HCT116 (cell line): ENCODE measurements at regions not wholly inside any gene's neighbourhood (a gene's known extent, or its start where the extent isn't known, plus 50 kb on each side); places are given as distances from the start of the nearest gene placed in this dataset.

Source experiments
- ATAC-seq: fragments of 200-7000 bp; cut with Tn5 transposase; 2 replicates; pipeline ENCODE4 v1.9.1; 2020; ENCODE audit warnings: mild to moderate bottlenecking, moderate library complexity
- BruUV-seq: library from RNA; stranded (reverse); fragments of 400-500 nt; replicated peaks from 2 replicates; lab custom pipeline; 2021; lab: Mats Ljungman, UMichigan
- CTCF ChIA-PET: fragments of 300-600 bp; sonication (Branson Sonifier 250); formaldehyde crosslinking; loops from one replicate; lab custom pipeline; 2021; ENCODE audit warnings: antibody characterized with exemption; lab: Charles Lee
- POLR2A ChIA-PET: fragments of 300-600, 350-600 bp; sonication (Branson Sonifier 250); formaldehyde crosslinking; loops from one replicate; lab custom pipeline; 2021; ENCODE audit warnings: antibody characterized with exemption; lab: Charles Lee
- RAD21 ChIA-PET, 2 experiments: fragments of 300-600 bp; sonication (Branson Sonifier 250); formaldehyde crosslinking; loops; one replicate each; lab custom pipeline; 2023; ENCODE audit warnings: low total read pairs in 2 of 2; ENCODE audit not compliant: uncharacterized antibody in 2 of 2, unreplicated experiment in 2 of 2, low non-redundant PET in 1 of 2; lab: Charles Lee
- DNase-seq: peaks from one replicate; pipeline ENCODE4 v3.0.0-alpha.2; 2010; ENCODE audit warnings: low read depth, low spot score
- H2AFZ ChIP-seq: fragments of 200-600 bp; shearing (Covaris generic), sonication (generic); 2 replicates; pipeline ENCODE4 v1.6.1; 2017; ENCODE audit warnings: low read depth, mixed run types, mixed read lengths, antibody characterized with exemption, low read length; ENCODE audit not compliant: poor library complexity, severe bottlenecking
- H3K27ac ChIP-seq: 2 replicates; pipeline ENCODE4 v1.5.1; 2012; ENCODE audit warnings: low read depth, low read length
- H3K27me3 ChIP-seq: fragments of 200-600 bp; sonication (generic); 2 replicates; pipeline ENCODE4 v1.6.1; 2016; ENCODE audit warnings: mixed run types, low read length, mixed read lengths; ENCODE audit not compliant: insufficient read depth
- H3K36me3 ChIP-seq, 2 experiments: fragments of 200-500 bp in 1 of 2; fragments of 200-600 bp in 1 of 2; sonication (Bioruptor generic) in 1 of 2; sonication (generic) in 1 of 2; 2 replicates each; pipeline versions ENCODE4 v1.5.1 to v1.6.1; 2014 to 2016; ENCODE audit warnings: low read length in 2 of 2, inconsistent platforms in 1 of 2, mixed read lengths in 1 of 2, mixed run types in 1 of 2; ENCODE audit not compliant: insufficient read depth in 2 of 2, control insufficient read depth in 1 of 2
- H3K4me1 ChIP-seq, 2 experiments: fragments of 200-600 bp in 1 of 2; sonication (generic) in 1 of 2; 2 replicates each; pipeline versions ENCODE4 v1.5.1 to v1.6.1; 2012 to 2017; ENCODE audit warnings: low read length in 2 of 2, inconsistent platforms in 1 of 2, mild to moderate bottlenecking in 1 of 2, mixed read lengths in 1 of 2, mixed run types in 1 of 2, moderate library complexity in 1 of 2; ENCODE audit not compliant: insufficient read depth in 2 of 2, control insufficient read depth in 1 of 2
- H3K4me2 ChIP-seq: fragments of 200-600 bp; sonication (generic); 2 replicates; pipeline ENCODE4 v1.6.1; 2017; ENCODE audit warnings: mixed run types, low read length, mixed read lengths
- H3K4me3 ChIP-seq, 2 experiments: fragments of 200-600 bp in 1 of 2; sonication (generic) in 1 of 2; replicated peaks in 1 of 2; 2 replicates each; pipeline ENCODE4 v1.5.1; 2011 to 2016; ENCODE audit warnings: low read length in 2 of 2, control low read depth in 1 of 2, low read depth in 1 of 2, mild to moderate bottlenecking in 1 of 2, mixed read lengths in 1 of 2, mixed run types in 1 of 2
- H3K79me2 ChIP-seq: fragments of 200-600 bp; sonication (generic); 2 replicates; pipeline ENCODE4 v1.6.1; 2017; ENCODE audit warnings: mild to moderate bottlenecking, mixed run types, low read length, moderate library complexity, mixed read lengths; ENCODE audit not compliant: insufficient read depth
- H3K9ac ChIP-seq: fragments of 200-600 bp; sonication (generic); 2 replicates; pipeline ENCODE4 v1.6.1; 2016; ENCODE audit warnings: low read length, mixed read lengths
- H3K9me2 ChIP-seq: fragments of 200-600 bp; sonication (generic), shearing (Covaris generic); 2 replicates; pipeline ENCODE4 v1.6.1; 2017; ENCODE audit warnings: mixed run types, mild to moderate bottlenecking, moderate library complexity; ENCODE audit not compliant: insufficient read depth
- H3K9me3 ChIP-seq, 2 experiments: fragments of 200-500 bp in 1 of 2; fragments of 200-600 bp in 1 of 2; sonication (Bioruptor generic) in 1 of 2; sonication (generic) in 1 of 2; 2 replicates each; pipeline ENCODE4 v1.6.1; 2014 to 2017; ENCODE audit warnings: low read length in 2 of 2, mixed read lengths in 2 of 2, inconsistent platforms in 1 of 2, low read depth in 1 of 2, mild to moderate bottlenecking in 1 of 2, mixed run types in 1 of 2, moderate library complexity in 1 of 2; ENCODE audit not compliant: control insufficient read depth in 1 of 2, insufficient read depth in 1 of 2
- H4K20me1 ChIP-seq: fragments of 200-600 bp; sonication (generic), shearing (Covaris generic); 2 replicates; pipeline ENCODE4 v1.6.1; 2017; ENCODE audit warnings: mixed run types, mild to moderate bottlenecking, moderate library complexity; ENCODE audit not compliant: insufficient read depth
- ATF3 ChIP-seq: IDR thresholded peaks from 2 replicates; pipeline ENCODE4 v1.6.1; 2012
- CEBPB ChIP-seq: IDR thresholded peaks from 2 replicates; pipeline ENCODE4 v1.6.1; 2012; ENCODE audit warnings: low read depth
- EGR1 ChIP-seq: IDR thresholded peaks from 2 replicates; pipeline ENCODE4 v1.6.1; 2012; ENCODE audit warnings: low read depth
- ELF1 ChIP-seq: IDR thresholded peaks from 2 replicates; pipeline ENCODE4 v1.6.1; 2012; ENCODE audit warnings: low read depth, borderline replicate concordance
- EZH2 ChIP-seq: fragments of 200-600 bp; sonication (generic); IDR thresholded peaks from 2 replicates; pipeline ENCODE4 v1.6.1; 2017; ENCODE audit warnings: antibody characterized with exemption, mixed run types
- EZH2phosphoT487 ChIP-seq: fragments of 200-600 bp; IDR thresholded peaks from 2 replicates; pipeline ENCODE4 v1.6.1; 2018; ENCODE audit warnings: antibody characterized with exemption, borderline replicate concordance
- FOSL1 ChIP-seq: IDR thresholded peaks from 2 replicates; pipeline ENCODE4 v1.6.1; 2012; ENCODE audit warnings: low read depth
- MAX ChIP-seq: IDR thresholded peaks from 2 replicates; pipeline ENCODE4 v1.6.1; 2012
- POLR2A ChIP-seq: IDR thresholded peaks from 2 replicates; pipeline ENCODE4 v1.7.0; 2011; ENCODE audit warnings: borderline replicate concordance; ENCODE audit not compliant: insufficient read depth, insufficient read length; ENCODE audit errors: extremely low read depth
- RAD21 ChIP-seq: IDR thresholded peaks from 2 replicates; pipeline ENCODE4 v1.6.1; 2012; ENCODE audit warnings: low read depth, mild to moderate bottlenecking
- REST ChIP-seq: IDR thresholded peaks from 2 replicates; pipeline ENCODE4 v1.6.1; 2012; ENCODE audit warnings: low read depth
- SRF ChIP-seq: IDR thresholded peaks from 2 replicates; pipeline ENCODE4 v1.6.1; 2012; ENCODE audit warnings: low read depth
- ZBTB33 ChIP-seq: IDR thresholded peaks from 2 replicates; pipeline ENCODE4 v1.6.1; 2011; ENCODE audit warnings: mild to moderate bottlenecking, low read length, moderate library complexity; ENCODE audit not compliant: insufficient replicate concordance; ENCODE audit errors: extremely low read depth
- intact Hi-C: fragments of 100-400 bp; cut with micrococcal nuclease; formaldehyde crosslinking; loops from 2 replicates; pipeline ENCODE4 v1.10.0; 2022

GRCh38 chr12:87001102-87001501 is 744.9 kb upstream of the MGAT4C start:
- no peak overlapping the region for H3K4me3 ChIP-seq
- no TSS peak for BruUV-seq
- DNase-seq (no peak), ATAC-seq (no peak)
- no peaks in the 10 kb centered on the region for H3K4me1 ChIP-seq
- ChIA-PET RAD21 (no interaction called here), POLR2A (no interaction called here), CTCF (no interaction called here)
- no peaks in the 10 kb centered on the region for H3K36me3 ChIP-seq
- no peak overlapping the region for H3K27ac ChIP-seq
- intact Hi-C loops: no loop called here
- no peaks in the 10 kb centered on the region for H3K27me3 ChIP-seq
- H3K9me3 ChIP-seq: peaks cover 0 to 8% of the 10 kb centered on the region in 2 experiments; a peak in 1 of 4 replicates
- H2AFZ ChIP-seq: no peak overlapping the region
- TF ChIP-seq SRF (no peak), MAX (no peak), POLR2A (no peak), ELF1 (no peak), REST (no peak), EGR1 (no peak), CEBPB (no peak), EZH2 (no peak), FOSL1 (no peak), EZH2phosphoT487 (no peak), ZBTB33 (no peak), RAD21 (no peak), ATF3 (no peak)
- no peak overlapping the region for H3K9ac ChIP-seq
- H4K20me1 ChIP-seq: no peaks in the 10 kb centered on the region
- H3K79me2 ChIP-seq: no peaks in the 10 kb centered on the region
- no peak overlapping the region for H3K4me2 ChIP-seq
- H3K9me2 ChIP-seq: no peaks in the 10 kb centered on the region
